A549 (cell line): ENCODE measurements at regions not wholly inside any gene's neighbourhood (a gene's known extent, or its start where the extent isn't known, plus 50 kb on each side); places are given as distances from the start of the nearest gene placed in this dataset.
A peak's percentile ranks its signal among the peaks of the same experiment; 100 is the strongest.

ENCODE experiments used
- ATAC-seq, 2 experiments: fragments of 200-7000 bp in 1 of 2; fragments of >200 bp in 1 of 2; cut with Nextera tagmentation in 1 of 2; cut with Tn5 transposase in 1 of 2; 3 replicates each; pipeline versions ENCODE4 v1.8.0 to v1.9.1; 2018 to 2020; ENCODE audit warnings: mild to moderate bottlenecking in 1 of 2, moderate library complexity in 1 of 2
- CTCF ChIA-PET: fragments of 300-600 bp; sonication (Branson Sonifier 250); formaldehyde crosslinking; extraction: SDS; loops from one replicate; lab custom pipeline; 2021; ENCODE audit warnings: antibody characterized with exemption, inconsistent platforms; lab: Yijun Ruan, JAX
- POLR2A ChIA-PET: fragments of 350-600 bp; formaldehyde crosslinking; extraction: SDS; loops from one replicate; lab custom pipeline; 2021; ENCODE audit warnings: antibody characterized with exemption, inconsistent platforms; lab: Yijun Ruan, JAX
- DNase-seq, 2 experiments: peaks; one replicate each; pipeline versions ENCODE4 v3.0.0 to v3.0.0-alpha.2; 2011 to 2016; ENCODE audit warnings: low read depth in 1 of 2, low spot score in 1 of 2
- FAIRE-seq: peaks from 2 replicates; lab custom pipeline; 2011; peaks lifted over from hg19 to GRCh38; lab: Jason Lieb, UNC
- H3K27ac ChIP-seq, 2 experiments: fragments of >200 bp; sonication (Bioruptor Twin); formaldehyde crosslinking; 3 replicates each; pipeline ENCODE4 v1.5.1; 2016 to 2017
- H3K4me1 ChIP-seq: fragments of >200 bp; sonication (Bioruptor Twin); formaldehyde crosslinking; 3 replicates; pipeline ENCODE4 v1.6.1; 2016
- H3K4me2 ChIP-seq: fragments of >200 bp; sonication (Bioruptor Twin); formaldehyde crosslinking; 3 replicates; pipeline ENCODE4 v1.6.1; 2016
- H3K4me3 ChIP-seq: fragments of >200 bp; sonication (Bioruptor Twin); formaldehyde crosslinking; 3 replicates; pipeline ENCODE4 v1.5.1; 2016
- H3K9me3 ChIP-seq: fragments of >200 bp; sonication (Bioruptor Twin); formaldehyde crosslinking; 3 replicates; pipeline ENCODE4 v1.6.1; 2016
- ATOH8 ChIP-seq: fragments of 250-450 bp; sonication (Bioruptor Pico); IDR thresholded peaks from 2 replicates; pipeline ENCODE4 v1.5.0; 2020; ENCODE audit warnings: low read depth, mild to moderate bottlenecking, moderate library complexity
- CHD4 ChIP-seq: fragments of 200-600 bp; sonication (generic); IDR thresholded peaks from 2 replicates; pipeline ENCODE4 v1.6.1; 2016; ENCODE audit warnings: antibody characterized with exemption, mild to moderate bottlenecking, borderline replicate concordance
- CTCF ChIP-seq: fragments of >200 bp; sonication (Bioruptor Twin); formaldehyde crosslinking; IDR thresholded peaks from 3 replicates; pipeline ENCODE4 v1.5.1; 2016
- E2F6 ChIP-seq: IDR thresholded peaks from 2 replicates; pipeline ENCODE4 v1.6.1; 2012; ENCODE audit warnings: low read depth, borderline replicate concordance
- EHF ChIP-seq: fragments of 250-450 bp; sonication (Bioruptor Pico); IDR thresholded peaks from 2 replicates; pipeline ENCODE4 v1.5.0; 2020; ENCODE audit warnings: mild to moderate bottlenecking
- EHMT2 ChIP-seq: fragments of 200-600 bp; sonication (generic); IDR thresholded peaks from 2 replicates; pipeline ENCODE4 v1.6.1; 2016; ENCODE audit warnings: antibody characterized with exemption, low read depth, mild to moderate bottlenecking, moderate library complexity
- FOSB ChIP-seq: fragments of 250-450 bp; sonication (Bioruptor Pico); IDR thresholded peaks from 2 replicates; pipeline ENCODE4 v1.5.0; 2020; ENCODE audit warnings: mild to moderate bottlenecking, moderate library complexity
- FOSL2 ChIP-seq, 2 experiments: fragments of 450-650 bp in 1 of 2; fragments of >200 bp in 1 of 2; sonication (Bioruptor Twin) in 1 of 2; formaldehyde crosslinking; IDR thresholded peaks; 2 replicates each; pipeline versions ENCODE4 v1.5.0 to v1.6.1; 2016 to 2020; ENCODE audit warnings: mild to moderate bottlenecking in 1 of 2, moderate library complexity in 1 of 2
- GATA3 ChIP-seq: IDR thresholded peaks from 2 replicates; pipeline ENCODE4 v1.6.1; 2012; ENCODE audit warnings: borderline replicate concordance
- HDAC2 ChIP-seq: fragments of 200-600 bp; sonication (generic); IDR thresholded peaks from 2 replicates; pipeline ENCODE4 v1.6.1; 2016
- HOXB13 ChIP-seq: fragments of 250-450 bp; sonication (Bioruptor Pico); IDR thresholded peaks from 2 replicates; pipeline ENCODE4 v1.5.0; 2020; ENCODE audit warnings: low read depth, mild to moderate bottlenecking, moderate library complexity
- JUN ChIP-seq, 2 experiments: fragments of >200 bp; sonication (Bioruptor Twin); formaldehyde crosslinking; IDR thresholded peaks; 2 replicates in 1 of 2; 3 replicates in 1 of 2; pipeline ENCODE4 v1.6.1; 2016 to 2017
- KDM1A ChIP-seq: fragments of 200-600 bp; sonication (generic); IDR thresholded peaks from 2 replicates; pipeline ENCODE4 v1.6.1; 2016; ENCODE audit warnings: low read depth, mild to moderate bottlenecking
- MAFK ChIP-seq: fragments of 450-650 bp; IDR thresholded peaks from 2 replicates; pipeline ENCODE4 v1.6.1; 2014; ENCODE audit not compliant: partially characterized antibody
- MAZ ChIP-seq: fragments of 150-350 bp; IDR thresholded peaks from 2 replicates; pipeline ENCODE4 v1.6.1; 2014; ENCODE audit warnings: antibody characterized with exemption, low read depth, low read length, borderline replicate concordance
- NR3C1 ChIP-seq: fragments of >200 bp; sonication (Bioruptor Twin); formaldehyde crosslinking; IDR thresholded peaks from 3 replicates; pipeline ENCODE4 v1.6.1; 2017
- PBX3 ChIP-seq: IDR thresholded peaks from 2 replicates; pipeline ENCODE4 v1.6.1; 2012
- RAD21 ChIP-seq, 2 experiments: fragments of >200 bp in 1 of 2; sonication (Bioruptor Twin) in 1 of 2; formaldehyde crosslinking in 1 of 2; IDR thresholded peaks in 1 of 2; conservative IDR thresholded peaks in 1 of 2; 2 replicates in 1 of 2; 3 replicates in 1 of 2; pipeline ENCODE4 v1.6.1; 2012 to 2018; ENCODE audit warnings: inconsistent platforms in 1 of 2
- SMC3 ChIP-seq: fragments of >200 bp; sonication (Bioruptor Twin); formaldehyde crosslinking; IDR thresholded peaks from 3 replicates; pipeline ENCODE4 v1.6.1; 2018; ENCODE audit warnings: inconsistent platforms
- SREBF2 ChIP-seq: fragments of 450-650 bp; IDR thresholded peaks from 2 replicates; pipeline ENCODE4 v1.6.1; 2014; ENCODE audit warnings: mild to moderate bottlenecking, moderate library complexity
- TP53 ChIP-seq: fragments of 250-450 bp; sonication (Bioruptor Pico); IDR thresholded peaks from 2 replicates; pipeline ENCODE4 v1.5.0; 2021; ENCODE audit warnings: mild to moderate bottlenecking, moderate library complexity
- ZSCAN20 ChIP-seq: fragments of 250-450 bp; sonication (Bioruptor Pico); IDR thresholded peaks from 2 replicates; pipeline ENCODE4 v1.8.0; 2022; ENCODE audit warnings: mild to moderate bottlenecking, moderate library complexity
- WGBS: methylation state at CpG from one replicate; pipeline ENCODE4 v1.1.6; 2017; ENCODE audit errors: missing lambda C conversion rate; 5-methylcytosine and 5-hydroxymethylcytosine counted together

- ATAC-seq, result peak in 1 of 2 experiments; percentile 25; a peak in 2 of 6 replicates
- no peak for DNase-seq
- Histone ChIP-seq H3K4me1 (0 out of 3 replicates have a peak, but pooled peaks cover 8% of the 10 kb centered on the region), H3K4me2 (no peak overlapping the region), H3K9me3 (no peaks in the 10 kb centered on the region), H3K27ac (no peak overlapping the region; a peak in 1 of 6 replicates), H3K4me3 (no peak overlapping the region)
- WGBS, result 95% methylated on average over 3 of the region's 3 CpGs
- no peak for FAIRE-seq
- POLR2A ChIA-PET, result no interaction called here
- CTCF ChIA-PET, result interaction anchor here (1.1 to 2.3 kb wide), 4 partner anchors 11 to 212 kb away, joined by 3 to 13 read pairs (median 4); no protein-coding TSS in a partner anchor
- TF ChIP-seq HDAC2, result no peak
- TF ChIP-seq ZSCAN20 (CRISPR knock-in tag), result no peak
- TF ChIP-seq EHMT2, result no peak
- TF ChIP-seq MAFK, result no peak
- TF ChIP-seq TP53 (CRISPR knock-in tag), result no peak
- TF ChIP-seq JUN (IDR thresholded peaks at IDR 0.05), result no peak
- no peak for TF ChIP-seq SREBF2
- no peak for TF ChIP-seq PBX3
- no peak for TF ChIP-seq MAZ
- no peak for TF ChIP-seq E2F6
- no peak for TF ChIP-seq KDM1A
- no peak for TF ChIP-seq FOSL2 (IDR thresholded peaks at IDR 0.05)
- no peak for TF ChIP-seq FOSL2 (CRISPR knock-in tag; IDR thresholded peaks at IDR 0.05)
- TF ChIP-seq FOSB (CRISPR knock-in tag), result no peak
- no peak for TF ChIP-seq RAD21 (conservative IDR thresholded peaks at IDR 0.05 in 1 of 2, IDR thresholded peaks at IDR 0.05 in 1 of 2)
- no peak for TF ChIP-seq ATOH8 (CRISPR knock-in tag)
- no peak for TF ChIP-seq HOXB13
- TF ChIP-seq CHD4, result no peak
- TF ChIP-seq EHF (CRISPR knock-in tag), result no peak
- no peak for TF ChIP-seq GATA3
Observed at GRCh38 chr5:56482363-56482762, 249.2 kb upstream of the ANKRD55 start.

GRCh38 chr5:56481428-56482357, 248.6 kb upstream of the ANKRD55 start:
- H3K4me3 ChIP-seq, result peak overlapping the region; percentile 71
- peak overlapping the region; percentile 86 for H3K4me2 ChIP-seq
- no peak for FAIRE-seq
- H3K4me1 ChIP-seq, result peaks cover 11% of the 10 kb centered on the region
- CTCF ChIA-PET, result interaction anchor here (0.8 to 2.3 kb wide), 5 partner anchors 10 to 211 kb away, joined by 3 to 13 read pairs (median 4); no protein-coding TSS in a partner anchor
- TF ChIP-seq CTCF, result peak; percentile 43
- peak; percentile 42; the same call in 2 of the 3 replicates for TF ChIP-seq SMC3
- TF ChIP-seq RAD21 (conservative IDR thresholded peaks at IDR 0.05 in 1 of 2, IDR thresholded peaks at IDR 0.05 in 1 of 2), result peak in 1 of 2 experiments; percentile 25; a peak in 1 of 5 replicates
- 0 out of 5 replicates have a peak, but pooled peaks of 1 of the 2 experiments have one; percentile 11 for TF ChIP-seq JUN (IDR thresholded peaks at IDR 0.05)
- no peak for TF ChIP-seq NR3C1
- whole genome bisulfite sequencing, result 34% methylated on average over 21 of the region's 26 CpGs
- peak overlapping the region; percentile 78 to 88 for H3K27ac ChIP-seq
- ATAC-seq, result peak; percentile 65 to 71; a peak in 5 of 6 replicates
- no peaks in the 10 kb centered on the region for H3K9me3 ChIP-seq
- POLR2A ChIA-PET, result no interaction called here
- peak in 1 of 2 experiments; percentile 50 for DNase-seq
